ENCODE measurements at regions not wholly inside any gene's neighbourhood (a gene's known extent, or its start where the extent isn't known, plus 50 kb on each side); places are given as distances from the start of the nearest gene placed in this dataset.
"Not testable (repeated sequence)": the region's sequence is repeated elsewhere in the genome, so short reads cannot be mapped to it uniquely, and the experiment has no call there.

GRCh38 chr3:164306042-164306441, 772.3 kb downstream of the SI start:
- intact Hi-C loops (cut with DNase I; ENCODE audit: low total_unique reads), result no loop called here

GRCh38 chr3:164303894-164304293, 774.4 kb downstream of the SI start:
- Histone ChIP-seq H3K27me3 (no peaks in the 10 kb centered on the region), H3K4me1 (no peaks in the 10 kb centered on the region), H3K4me3 (no peak overlapping the region), H3K27ac (no peak overlapping the region), H3K9me3 (no peaks in the 10 kb centered on the region), H3K36me3 (no peaks in the 10 kb centered on the region)
- ATAC-seq (no peak), DNase-seq (no peak)
- in situ Hi-C loops (cut with MboI; ENCODE audit: low sequenced_read_pairs in 4 of 4), result no loop called here
- TF ChIP-seq POLR2A (IDR thresholded peaks at IDR 0.05) (no peak), CTCF (IDR thresholded peaks at IDR 0.05 in 4 of 5, conservative IDR thresholded peaks at IDR 0.05 in 1 of 5) (no peak)
- intact Hi-C loops (cut with DNase I; ENCODE audit: low total_unique reads), result no loop called here

More at GRCh38 chr3:164306042-164306441, 772.3 kb downstream of the SI start:
- in situ Hi-C loops (cut with MboI; ENCODE audit: low sequenced_read_pairs in 4 of 4), result no loop called here
- H3K4me3 ChIP-seq, result no peak overlapping the region
- DNase-seq (no peak), ATAC-seq (no peak)
- H3K27ac ChIP-seq, result no peak overlapping the region
- no peaks in the 10 kb centered on the region for H3K36me3 ChIP-seq
- no peaks in the 10 kb centered on the region for H3K9me3 ChIP-seq
- H3K4me1 ChIP-seq, result no peaks in the 10 kb centered on the region
- no peaks in the 10 kb centered on the region for H3K27me3 ChIP-seq
- no peak for TF ChIP-seq CTCF (IDR thresholded peaks at IDR 0.05 in 4 of 5, conservative IDR thresholded peaks at IDR 0.05 in 1 of 5)
- TF ChIP-seq POLR2A (IDR thresholded peaks at IDR 0.05), result no peak

GRCh38 chr3:164302622-164303021, 775.7 kb downstream of the SI start:
- no peak overlapping the region for H3K4me3 ChIP-seq
- H3K27me3 ChIP-seq, result no peaks in the 10 kb centered on the region
- no peak for ATAC-seq
- in situ Hi-C loops (cut with MboI; ENCODE audit: low sequenced_read_pairs in 4 of 4) (no loop called here), intact Hi-C loops (cut with DNase I; ENCODE audit: low total_unique reads) (no loop called here)
- no peak for DNase-seq
- no peaks in the 10 kb centered on the region for H3K36me3 ChIP-seq
- H3K27ac ChIP-seq, result no peak overlapping the region
- no peaks in the 10 kb centered on the region for H3K4me1 ChIP-seq
- TF ChIP-seq POLR2A (IDR thresholded peaks at IDR 0.05) (no peak), CTCF (IDR thresholded peaks at IDR 0.05 in 4 of 5, conservative IDR thresholded peaks at IDR 0.05 in 1 of 5) (no peak)
- no peaks in the 10 kb centered on the region for H3K9me3 ChIP-seq

GRCh38 chr3:164291486-164291885, 786.8 kb downstream of the SI start:
- ATAC-seq; DNase-seq; H3K4me1 ChIP-seq; H3K27ac ChIP-seq; H3K9me3 ChIP-seq; H3K36me3 ChIP-seq; intact Hi-C loops (cut with DNase I; ENCODE audit: low total_unique reads); in situ Hi-C loops (cut with MboI; ENCODE audit: low sequenced_read_pairs in 4 of 4); H3K4me3 ChIP-seq; H3K27me3 ChIP-seq: not testable (repeated sequence)

GRCh38 chr3:164278550-164278949, 799.7 kb downstream of the SI start:
- Histone ChIP-seq H3K27me3 (no peaks in the 10 kb centered on the region), H3K9me3 (peaks cover 0 to 2% (median 0%) of the 10 kb centered on the region in 3 donors), H3K4me1 (no peaks in the 10 kb centered on the region), H3K27ac (no peak overlapping the region), H3K4me3 (no peak overlapping the region), H3K36me3 (no peaks in the 10 kb centered on the region)
- DNase-seq, result no peak
- ATAC-seq, result no peak
- TF ChIP-seq POLR2A (IDR thresholded peaks at IDR 0.05) (no peak), CTCF (IDR thresholded peaks at IDR 0.05 in 4 of 5, conservative IDR thresholded peaks at IDR 0.05 in 1 of 5) (no peak)
- intact Hi-C loops (cut with DNase I; ENCODE audit: low total_unique reads), result no loop called here
- in situ Hi-C loops (cut with MboI; ENCODE audit: low sequenced_read_pairs in 4 of 4), result no loop called here

All from gastrocnemius medialis (tissue), 4 donors.